GM12891 (cell line): ENCODE measurements at regions not wholly inside any gene's neighbourhood (a gene's known extent, or its start where the extent isn't known, plus 50 kb on each side); places are given as distances from the start of the nearest gene placed in this dataset.

ENCODE experiments used
- POLR2A ChIP-seq: IDR thresholded peaks from 2 replicates; pipeline ENCODE4 v1.6.1; 2011; ENCODE audit warnings: low read depth, low read length, control low read depth
- POLR2AphosphoS5 ChIP-seq: IDR thresholded peaks from 2 replicates; pipeline ENCODE4 v1.6.1; 2011; ENCODE audit warnings: low read depth, low read length, control low read depth

DNA sequence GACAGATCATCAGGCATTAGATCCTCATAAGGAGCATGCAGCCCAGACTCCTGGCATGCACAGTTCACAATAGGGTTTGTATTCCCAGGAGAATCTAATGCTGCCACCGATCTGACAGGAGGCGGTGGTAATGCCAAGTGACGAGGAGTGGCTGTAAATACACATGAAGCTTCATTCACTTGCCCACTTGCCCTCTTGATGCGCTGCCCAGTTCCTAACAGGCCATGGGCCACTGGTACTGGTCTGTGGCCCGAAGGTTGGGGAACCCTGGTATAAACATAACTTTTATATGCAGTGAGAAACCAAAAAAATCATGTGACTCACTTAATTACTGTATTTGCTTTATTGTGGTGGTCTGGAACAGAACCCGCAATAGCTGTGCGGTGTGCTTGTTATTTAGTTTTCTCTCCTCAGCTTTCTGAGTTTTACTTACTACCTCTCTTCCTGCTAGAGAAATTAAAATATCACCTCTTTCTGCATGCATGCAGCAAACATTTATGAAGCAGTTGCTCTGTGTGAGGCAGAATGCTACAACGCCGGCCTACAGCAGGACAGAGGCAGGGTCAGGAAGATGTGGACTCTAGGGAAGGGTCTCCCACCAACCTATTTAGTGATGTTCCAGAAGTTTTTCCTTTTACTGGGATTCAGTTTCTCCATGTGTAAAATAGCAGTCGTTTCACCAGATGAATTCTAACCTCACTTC lies 151.3 kb downstream of the MAF start:
- TF ChIP-seq POLR2A (no peak), POLR2AphosphoS5 (no peak)
